ENCODE measurements at regions not wholly inside any gene's neighbourhood (a gene's known extent, or its start where the extent isn't known, plus 50 kb on each side); places are given as distances from the start of the nearest gene placed in this dataset.

DNA sequence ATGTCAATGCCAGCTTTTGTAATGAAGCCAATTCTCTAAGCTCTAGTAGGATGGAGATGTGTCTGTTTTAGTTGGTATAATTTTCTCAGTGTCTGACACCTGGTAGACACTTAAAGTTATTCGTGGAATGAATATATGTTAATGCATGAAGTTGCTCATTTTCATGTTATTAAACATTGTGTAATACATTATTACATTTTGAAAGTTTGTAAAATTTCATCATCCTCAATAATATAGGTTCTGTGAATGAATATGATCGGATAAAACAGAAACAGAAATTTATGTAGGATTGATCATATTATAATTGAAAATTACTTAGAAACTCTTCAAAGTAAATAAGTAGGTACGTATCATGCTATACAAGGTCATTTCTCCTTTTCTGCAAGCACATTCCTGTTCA lies 625.3 kb downstream of the PLA2G4A start:
- TF ChIP-seq, protein P1, sequence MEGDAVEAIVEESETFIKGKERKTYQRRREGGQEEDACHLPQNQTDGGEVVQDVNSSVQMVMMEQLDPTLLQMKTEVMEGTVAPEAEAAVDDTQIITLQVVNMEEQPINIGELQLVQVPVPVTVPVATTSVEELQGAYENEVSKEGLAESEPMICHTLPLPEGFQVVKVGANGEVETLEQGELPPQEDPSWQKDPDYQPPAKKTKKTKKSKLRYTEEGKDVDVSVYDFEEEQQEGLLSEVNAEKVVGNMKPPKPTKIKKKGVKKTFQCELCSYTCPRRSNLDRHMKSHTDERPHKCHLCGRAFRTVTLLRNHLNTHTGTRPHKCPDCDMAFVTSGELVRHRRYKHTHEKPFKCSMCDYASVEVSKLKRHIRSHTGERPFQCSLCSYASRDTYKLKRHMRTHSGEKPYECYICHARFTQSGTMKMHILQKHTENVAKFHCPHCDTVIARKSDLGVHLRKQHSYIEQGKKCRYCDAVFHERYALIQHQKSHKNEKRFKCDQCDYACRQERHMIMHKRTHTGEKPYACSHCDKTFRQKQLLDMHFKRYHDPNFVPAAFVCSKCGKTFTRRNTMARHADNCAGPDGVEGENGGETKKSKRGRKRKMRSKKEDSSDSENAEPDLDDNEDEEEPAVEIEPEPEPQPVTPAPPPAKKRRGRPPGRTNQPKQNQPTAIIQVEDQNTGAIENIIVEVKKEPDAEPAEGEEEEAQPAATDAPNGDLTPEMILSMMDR (IDR thresholded peaks at IDR 0.05), result no peak
- no peak for TF ChIP-seq POLR2A (IDR thresholded peaks at IDR 0.05)

Data from sigmoid colon (tissue), 3 donors.